ENCODE measurements at regions not wholly inside any gene's neighbourhood (a gene's known extent, or its start where the extent isn't known, plus 50 kb on each side); places are given as distances from the start of the nearest gene placed in this dataset.

- TF ChIP-seq, protein P1, sequence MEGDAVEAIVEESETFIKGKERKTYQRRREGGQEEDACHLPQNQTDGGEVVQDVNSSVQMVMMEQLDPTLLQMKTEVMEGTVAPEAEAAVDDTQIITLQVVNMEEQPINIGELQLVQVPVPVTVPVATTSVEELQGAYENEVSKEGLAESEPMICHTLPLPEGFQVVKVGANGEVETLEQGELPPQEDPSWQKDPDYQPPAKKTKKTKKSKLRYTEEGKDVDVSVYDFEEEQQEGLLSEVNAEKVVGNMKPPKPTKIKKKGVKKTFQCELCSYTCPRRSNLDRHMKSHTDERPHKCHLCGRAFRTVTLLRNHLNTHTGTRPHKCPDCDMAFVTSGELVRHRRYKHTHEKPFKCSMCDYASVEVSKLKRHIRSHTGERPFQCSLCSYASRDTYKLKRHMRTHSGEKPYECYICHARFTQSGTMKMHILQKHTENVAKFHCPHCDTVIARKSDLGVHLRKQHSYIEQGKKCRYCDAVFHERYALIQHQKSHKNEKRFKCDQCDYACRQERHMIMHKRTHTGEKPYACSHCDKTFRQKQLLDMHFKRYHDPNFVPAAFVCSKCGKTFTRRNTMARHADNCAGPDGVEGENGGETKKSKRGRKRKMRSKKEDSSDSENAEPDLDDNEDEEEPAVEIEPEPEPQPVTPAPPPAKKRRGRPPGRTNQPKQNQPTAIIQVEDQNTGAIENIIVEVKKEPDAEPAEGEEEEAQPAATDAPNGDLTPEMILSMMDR (IDR thresholded peaks at IDR 0.05): no peak
- TF ChIP-seq EZH2 (IDR thresholded peaks at IDR 0.05) (no peak), EZH2phosphoT487 (IDR thresholded peaks at IDR 0.05) (no peak)
Measured at GRCh38 chr3:107198581-107199181, 178.6 kb upstream of the CCDC54 start.

Data from neural progenitor cell (in vitro differentiated cells).